ENCODE measurements at regions not wholly inside any gene's neighbourhood (a gene's known extent, or its start where the extent isn't known, plus 50 kb on each side); places are given as distances from the start of the nearest gene placed in this dataset.
"Not testable (repeated sequence)": the region's sequence is repeated elsewhere in the genome, so short reads cannot be mapped to it uniquely, and the experiment has no call there.

GRCh38 chr2:150676747-150677383 lies 189.4 kb upstream of the RND3 start:
- no peak overlapping the region for H3K4me3 ChIP-seq
- no peaks in the 10 kb centered on the region for H3K4me1 ChIP-seq
- ATAC-seq (no peak), DNase-seq (no peak)
- intact Hi-C loops (cut with DNase I) = no loop called here
- TF ChIP-seq, protein P1, sequence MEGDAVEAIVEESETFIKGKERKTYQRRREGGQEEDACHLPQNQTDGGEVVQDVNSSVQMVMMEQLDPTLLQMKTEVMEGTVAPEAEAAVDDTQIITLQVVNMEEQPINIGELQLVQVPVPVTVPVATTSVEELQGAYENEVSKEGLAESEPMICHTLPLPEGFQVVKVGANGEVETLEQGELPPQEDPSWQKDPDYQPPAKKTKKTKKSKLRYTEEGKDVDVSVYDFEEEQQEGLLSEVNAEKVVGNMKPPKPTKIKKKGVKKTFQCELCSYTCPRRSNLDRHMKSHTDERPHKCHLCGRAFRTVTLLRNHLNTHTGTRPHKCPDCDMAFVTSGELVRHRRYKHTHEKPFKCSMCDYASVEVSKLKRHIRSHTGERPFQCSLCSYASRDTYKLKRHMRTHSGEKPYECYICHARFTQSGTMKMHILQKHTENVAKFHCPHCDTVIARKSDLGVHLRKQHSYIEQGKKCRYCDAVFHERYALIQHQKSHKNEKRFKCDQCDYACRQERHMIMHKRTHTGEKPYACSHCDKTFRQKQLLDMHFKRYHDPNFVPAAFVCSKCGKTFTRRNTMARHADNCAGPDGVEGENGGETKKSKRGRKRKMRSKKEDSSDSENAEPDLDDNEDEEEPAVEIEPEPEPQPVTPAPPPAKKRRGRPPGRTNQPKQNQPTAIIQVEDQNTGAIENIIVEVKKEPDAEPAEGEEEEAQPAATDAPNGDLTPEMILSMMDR (IDR thresholded peaks at IDR 0.05) = no peak
- no peak overlapping the region for H3K27ac ChIP-seq
- H3K9me3 ChIP-seq = no peaks in the 10 kb centered on the region
- no peaks in the 10 kb centered on the region for H3K27me3 ChIP-seq (ENCODE audit: low read depth)
- no peaks in the 10 kb centered on the region for H3K36me3 ChIP-seq

- no peak for DNase-seq
- H3K36me3 ChIP-seq = no peaks in the 10 kb centered on the region
- H3K9me3 ChIP-seq = no peaks in the 10 kb centered on the region
- TF ChIP-seq, protein P1 (IDR thresholded peaks at IDR 0.05) = no peak
- ATAC-seq = no peak
- H3K27me3 ChIP-seq (ENCODE audit: low read depth) = no peaks in the 10 kb centered on the region
- no peaks in the 10 kb centered on the region for H3K4me1 ChIP-seq
- no peak overlapping the region for H3K4me3 ChIP-seq
- H3K27ac ChIP-seq = no peak overlapping the region
- intact Hi-C loops (cut with DNase I) = no loop called here
Measured at GRCh38 chr2:150675807-150676206, 188.3 kb upstream of the RND3 start.

GRCh38 chr2:150674283-150674682 lies 186.8 kb upstream of the RND3 start:
- Histone ChIP-seq H3K27ac (no peak overlapping the region), H3K27me3 (ENCODE audit: low read depth) (no peaks in the 10 kb centered on the region), H3K4me3 (no peak overlapping the region), H3K36me3 (no peaks in the 10 kb centered on the region), H3K4me1 (no peaks in the 10 kb centered on the region), H3K9me3 (no peaks in the 10 kb centered on the region)
- ATAC-seq (no peak), DNase-seq (no peak)
- intact Hi-C loops (cut with DNase I) = no loop called here
- TF ChIP-seq, protein P1 (IDR thresholded peaks at IDR 0.05) = no peak

DNA sequence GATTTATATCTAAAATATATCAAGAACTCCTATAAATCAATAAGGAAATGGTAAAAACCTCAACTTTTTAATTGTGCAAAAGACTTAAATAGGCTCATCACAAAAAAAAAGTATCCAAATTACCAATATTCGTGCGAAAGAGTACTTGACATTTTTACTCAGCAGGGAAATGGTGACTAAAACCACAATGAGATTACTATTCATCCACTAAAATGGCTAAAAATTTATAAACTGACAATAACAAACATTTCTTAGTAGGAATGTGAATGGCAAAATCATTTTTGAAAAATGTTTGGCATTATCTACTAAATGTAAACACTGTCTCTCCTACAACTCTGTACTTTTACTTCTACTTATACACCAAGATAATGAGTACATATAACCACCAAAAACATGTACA lies 184.8 kb upstream of the RND3 start:
- intact Hi-C loops (cut with DNase I) = no loop called here
- H3K4me3 ChIP-seq = no peak overlapping the region
- H3K9me3 ChIP-seq = no peaks in the 10 kb centered on the region
- no peak for ATAC-seq
- TF ChIP-seq, protein P1 (IDR thresholded peaks at IDR 0.05) = no peak
- H3K27ac ChIP-seq = no peak overlapping the region
- H3K4me1 ChIP-seq = no peaks in the 10 kb centered on the region
- no peak for DNase-seq
- H3K27me3 ChIP-seq (ENCODE audit: low read depth) = no peaks in the 10 kb centered on the region
- H3K36me3 ChIP-seq = no peaks in the 10 kb centered on the region

DNA sequence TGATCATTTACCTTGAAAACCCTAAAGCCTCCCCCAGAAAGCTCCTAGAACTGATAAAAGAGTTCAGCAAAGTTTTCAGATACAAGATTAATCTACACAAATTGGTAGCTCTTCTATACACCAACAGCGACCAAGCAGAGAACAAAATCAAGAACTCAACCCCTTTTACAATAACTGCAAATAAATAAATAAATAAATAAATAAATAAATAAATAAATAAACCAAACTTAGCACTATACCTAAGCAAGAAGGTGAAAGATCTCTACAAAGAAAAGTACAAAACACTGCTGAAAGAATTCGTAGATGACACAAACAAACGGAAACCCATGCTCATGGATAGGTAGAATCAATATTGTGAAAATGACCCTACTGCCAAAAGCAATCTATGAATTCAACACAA lies 182.0 kb upstream of the RND3 start:
- Histone ChIP-seq H3K27me3 (ENCODE audit: low read depth) (no peaks in the 10 kb centered on the region), H3K4me1 (no peaks in the 10 kb centered on the region), H3K27ac (no peak overlapping the region), H3K36me3 (no peaks in the 10 kb centered on the region), H3K9me3 (no peaks in the 10 kb centered on the region), H3K4me3 (no peak overlapping the region)
- DNase-seq (no peak), ATAC-seq (no peak)
- TF ChIP-seq, protein P1 (IDR thresholded peaks at IDR 0.05) = no peak
- intact Hi-C loops (cut with DNase I) = no loop called here

DNA sequence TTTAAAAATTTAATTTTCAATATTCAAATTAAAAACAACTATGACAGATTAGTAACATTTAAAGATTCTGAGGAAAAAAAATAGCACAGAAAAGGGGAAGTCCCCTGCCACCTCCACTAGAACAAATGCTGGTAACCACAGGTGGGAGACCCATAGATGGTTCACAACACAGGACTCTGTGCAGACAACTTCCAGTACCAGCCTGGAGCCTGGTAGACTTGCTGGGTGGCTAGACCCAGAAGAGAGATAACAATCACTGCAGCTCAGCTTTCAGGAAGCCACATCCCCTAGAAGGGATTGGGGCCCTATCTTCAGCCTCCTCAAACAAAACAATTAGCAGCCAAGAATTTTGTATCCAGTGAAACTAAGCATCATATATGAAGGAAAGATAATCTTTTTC lies 179.6 kb upstream of the RND3 start:
- H3K4me1 ChIP-seq; H3K4me3 ChIP-seq; H3K36me3 ChIP-seq; ATAC-seq; H3K27ac ChIP-seq; H3K9me3 ChIP-seq; DNase-seq; intact Hi-C loops (cut with DNase I); H3K27me3 ChIP-seq (ENCODE audit: low read depth): not testable (repeated sequence)

All from lower lobe of right lung (tissue), 2 donors.